ENCODE measurements at regions not wholly inside any gene's neighbourhood (a gene's known extent, or its start where the extent isn't known, plus 50 kb on each side); places are given as distances from the start of the nearest gene placed in this dataset.

DNA sequence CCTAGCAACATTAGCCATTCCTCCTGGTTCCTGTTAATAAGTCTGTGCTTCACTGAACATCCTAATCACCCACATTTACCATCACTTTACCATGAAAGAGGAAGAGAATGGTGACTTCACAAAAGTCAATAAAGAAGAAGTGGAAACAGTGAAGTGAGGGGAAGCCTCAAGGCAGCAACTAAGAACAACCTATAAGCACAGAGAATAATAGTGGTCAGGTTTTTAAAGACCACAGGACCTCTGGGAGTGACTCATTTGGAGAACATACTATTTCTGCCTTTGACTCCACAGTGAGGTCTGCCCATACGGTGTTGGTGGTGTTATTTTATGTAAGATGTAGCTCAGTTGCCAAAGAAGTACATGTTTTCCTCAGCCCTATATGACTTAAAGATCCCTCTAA is 86.0 kb upstream of the TET2 start:
- FAIRE-seq (no peak), DNase-seq (ENCODE audit: low read depth in 1 of 2, low spot score in 2 of 2) (no peak)
- no peak overlapping the region for H3K18ac ChIP-seq (ENCODE audit: extremely low read depth, low read length)
- H2AFZ ChIP-seq (ENCODE audit: low read length), result 0 out of 2 replicates have a peak overlapping the region, but pooled peaks have one; percentile 34
- no peaks in the 10 kb centered on the region for H3K79me1 ChIP-seq (ENCODE audit: low read depth, low read length)
- no peak overlapping the region for H3K9ac ChIP-seq (replicated peaks in 1 of 4; ENCODE audit: extremely low read depth in 1 of 4, low read depth in 3 of 4, low read length in 3 of 4)
- ChIA-PET CTCF (ENCODE audit: partially characterized antibody) (no interaction called here), POLR2A (ENCODE audit: partially characterized antibody) (no interaction called here)
- H3K4ac ChIP-seq (replicated peaks; ENCODE audit: insufficient read length, low read depth, low read length), result no peak overlapping the region
- no peaks in the 10 kb centered on the region for H3K27me3 ChIP-seq (replicated peaks in 1 of 4; ENCODE audit: control insufficient read depth in 3 of 4, extremely low read depth in 1 of 4, insufficient read depth in 3 of 4, low read length in 3 of 4)
- H3K4me3 ChIP-seq (ENCODE audit: extremely low read depth in 1 of 4, insufficient read depth in 2 of 4, low read depth in 3 of 4, low read length in 4 of 4), result no peak overlapping the region
- no peaks in the 10 kb centered on the region for H4K20me1 ChIP-seq (replicated peaks in 1 of 2; ENCODE audit: control insufficient read depth in 1 of 2, insufficient read depth in 2 of 2, low read length in 2 of 2)
- no peak overlapping the region for H2BK120ac ChIP-seq (replicated peaks; ENCODE audit: low read depth, low read length)
- H3K9me3 ChIP-seq (ENCODE audit: insufficient read depth in 2 of 2, low read depth in 1 of 2, low read length in 1 of 2), result no peaks in the 10 kb centered on the region
- TF ChIP-seq SIX5 (IDR thresholded peaks at IDR 0.05; ENCODE audit: low read depth, low read length) (no peak), FOSL1 (IDR thresholded peaks at IDR 0.05; ENCODE audit: insufficient read depth, low read depth, low read length) (no peak), CEBPB (IDR thresholded peaks at IDR 0.05; ENCODE audit: low read depth, low read length) (no peak), TEAD4 (IDR thresholded peaks at IDR 0.05; ENCODE audit: low read depth, low read length) (no peak), GABPA (IDR thresholded peaks at IDR 0.05; ENCODE audit: borderline replicate concordance, insufficient read depth, low read length) (no peak), CBX5 (IDR thresholded peaks at IDR 0.05; ENCODE audit: low read depth, low read length) (no peak), SRF (IDR thresholded peaks at IDR 0.05; ENCODE audit: low read depth, low read length) (no peak)
- TF ChIP-seq, protein P1, sequence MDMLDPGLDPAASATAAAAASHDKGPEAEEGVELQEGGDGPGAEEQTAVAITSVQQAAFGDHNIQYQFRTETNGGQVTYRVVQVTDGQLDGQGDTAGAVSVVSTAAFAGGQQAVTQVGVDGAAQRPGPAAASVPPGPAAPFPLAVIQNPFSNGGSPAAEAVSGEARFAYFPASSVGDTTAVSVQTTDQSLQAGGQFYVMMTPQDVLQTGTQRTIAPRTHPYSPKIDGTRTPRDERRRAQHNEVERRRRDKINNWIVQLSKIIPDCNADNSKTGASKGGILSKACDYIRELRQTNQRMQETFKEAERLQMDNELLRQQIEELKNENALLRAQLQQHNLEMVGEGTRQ (IDR thresholded peaks at IDR 0.05; ENCODE audit: low read length), result no peak
- no peak overlapping the region for H4K91ac ChIP-seq (replicated peaks; ENCODE audit: insufficient read length, low read length)
- H3K4me2 ChIP-seq (ENCODE audit: insufficient read depth in 1 of 2, low read depth in 2 of 2, low read length in 2 of 2), result 0 out of 4 replicates have a peak overlapping the region, but pooled peaks of 1 of the 2 experiments have one; percentile 21
- H3K23ac ChIP-seq (ENCODE audit: insufficient read length), result no peak overlapping the region
- no peak overlapping the region for H2BK15ac ChIP-seq (ENCODE audit: low read length)
- 82% methylated on average over 1 of the region's 1 CpG; no CpG with 5 or more reads in 1 of the 2 experiments for WGBS, 2 experiments (ENCODE audit: extremely low coverage in 1 of 2, insufficient coverage in 1 of 2, insufficient read length in 1 of 2, insufficient replicate concordance in 2 of 2, low coverage in 1 of 2, low lambda C conversion rate in 2 of 2, missing lambda C conversion rate in 1 of 2)
- no peak overlapping the region for H2BK20ac ChIP-seq (ENCODE audit: low read length)
- H4K5ac ChIP-seq (ENCODE audit: insufficient read length, low read depth, low read length), result no peak overlapping the region
- no peak overlapping the region for H3K14ac ChIP-seq (ENCODE audit: insufficient read length)
- H3K79me2 ChIP-seq (ENCODE audit: control insufficient read depth in 1 of 2, insufficient read depth in 2 of 2, low read length in 2 of 2), result no peaks in the 10 kb centered on the region
- H2AK5ac ChIP-seq (ENCODE audit: low read depth, low read length), result no peak overlapping the region
- H3K56ac ChIP-seq (replicated peaks; ENCODE audit: insufficient read length, low read depth, low read length), result no peak overlapping the region
- peaks cover 0 to 9% (median 5%) of the 10 kb centered on the region in 4 experiments; a peak in 3 of 7 replicates for H3K4me1 ChIP-seq (replicated peaks in 1 of 4; ENCODE audit: control insufficient read depth in 3 of 4, insufficient read depth in 4 of 4, low read length in 3 of 4)
- peak overlapping the region; percentile 63; the same call in 1 of the 2 replicates for H2BK12ac ChIP-seq (ENCODE audit: low read depth, low read length)
- H4K8ac ChIP-seq (ENCODE audit: extremely low read depth, insufficient read depth, low read length), result no peak overlapping the region
- no peak overlapping the region for H3K27ac ChIP-seq (ENCODE audit: low read depth, low read length)
- H3K36me3 ChIP-seq (ENCODE audit: control insufficient read depth in 2 of 4, insufficient read depth in 4 of 4, low read length in 3 of 4), result no peaks in the 10 kb centered on the region; a peak in 1 of 8 replicates
- 0 out of 2 replicates have a peak overlapping the region, but pooled peaks have one; percentile 28 for H2BK5ac ChIP-seq (ENCODE audit: low read depth, low read length)
- no peaks in the 10 kb centered on the region for H3K23me2 ChIP-seq (ENCODE audit: low read depth, low read length)

Data from H1 (cell line).